Gastroesophageal sphincter (tissue), 3 donors: ENCODE measurements at regions not wholly inside any gene's neighbourhood (a gene's known extent, or its start where the extent isn't known, plus 50 kb on each side); places are given as distances from the start of the nearest gene placed in this dataset.

Experiments used
- POLR2A ChIP-seq, 2 donors: fragments of 450-650 bp; IDR thresholded peaks; one replicate each; pipeline ENCODE4 v1.6.1; 2017; ENCODE audit warnings: antibody characterized with exemption in 2 of 2, mild to moderate bottlenecking in 2 of 2, moderate library complexity in 1 of 2
- TF ChIP-seq, protein P1 (sequence below), 4 experiments: fragments of 200-600 bp in 2 of 4; fragments of 450-650 bp in 2 of 4; sonication (generic) in 1 of 4; IDR thresholded peaks; one replicate each; pipeline ENCODE4 v1.5.1; 2017 to 2019; ENCODE audit warnings: antibody characterized with exemption in 4 of 4, mild to moderate bottlenecking in 2 of 4, moderate library complexity in 2 of 4

DNA sequence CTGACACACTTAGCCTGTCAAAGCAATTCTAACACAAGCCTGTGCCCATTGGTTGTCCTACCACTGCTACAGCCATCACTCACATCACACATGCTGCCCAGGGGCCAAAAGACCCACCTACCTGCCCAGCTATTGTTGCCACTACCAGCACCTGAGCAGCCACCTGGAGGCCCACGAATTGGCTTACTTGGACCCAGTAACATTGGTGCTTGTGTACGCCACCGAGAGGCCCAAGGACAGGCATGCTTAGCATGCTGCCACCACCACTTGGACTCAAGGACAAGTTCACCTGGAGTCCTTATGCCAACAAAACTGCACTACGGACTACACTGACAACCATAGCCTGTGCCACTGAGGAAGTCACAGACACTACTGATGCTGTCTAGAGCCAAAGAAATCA is 221.1 kb downstream of the SLC38A4 start:
- no peak for TF ChIP-seq POLR2A (IDR thresholded peaks at IDR 0.05)
- TF ChIP-seq, protein P1, sequence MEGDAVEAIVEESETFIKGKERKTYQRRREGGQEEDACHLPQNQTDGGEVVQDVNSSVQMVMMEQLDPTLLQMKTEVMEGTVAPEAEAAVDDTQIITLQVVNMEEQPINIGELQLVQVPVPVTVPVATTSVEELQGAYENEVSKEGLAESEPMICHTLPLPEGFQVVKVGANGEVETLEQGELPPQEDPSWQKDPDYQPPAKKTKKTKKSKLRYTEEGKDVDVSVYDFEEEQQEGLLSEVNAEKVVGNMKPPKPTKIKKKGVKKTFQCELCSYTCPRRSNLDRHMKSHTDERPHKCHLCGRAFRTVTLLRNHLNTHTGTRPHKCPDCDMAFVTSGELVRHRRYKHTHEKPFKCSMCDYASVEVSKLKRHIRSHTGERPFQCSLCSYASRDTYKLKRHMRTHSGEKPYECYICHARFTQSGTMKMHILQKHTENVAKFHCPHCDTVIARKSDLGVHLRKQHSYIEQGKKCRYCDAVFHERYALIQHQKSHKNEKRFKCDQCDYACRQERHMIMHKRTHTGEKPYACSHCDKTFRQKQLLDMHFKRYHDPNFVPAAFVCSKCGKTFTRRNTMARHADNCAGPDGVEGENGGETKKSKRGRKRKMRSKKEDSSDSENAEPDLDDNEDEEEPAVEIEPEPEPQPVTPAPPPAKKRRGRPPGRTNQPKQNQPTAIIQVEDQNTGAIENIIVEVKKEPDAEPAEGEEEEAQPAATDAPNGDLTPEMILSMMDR (IDR thresholded peaks at IDR 0.05) = no peak
